Gastroesophageal sphincter (tissue), 3 donors: ENCODE measurements at regions not wholly inside any gene's neighbourhood (a gene's known extent, or its start where the extent isn't known, plus 50 kb on each side); places are given as distances from the start of the nearest gene placed in this dataset.

Experiments used
- POLR2A ChIP-seq, 2 donors: fragments of 450-650 bp; IDR thresholded peaks; one replicate each; pipeline ENCODE4 v1.6.1; 2017; ENCODE audit warnings: antibody characterized with exemption in 2 of 2, mild to moderate bottlenecking in 2 of 2, moderate library complexity in 1 of 2
- TF ChIP-seq, protein P1 (sequence below), 4 experiments: fragments of 200-600 bp in 2 of 4; fragments of 450-650 bp in 2 of 4; sonication (generic) in 1 of 4; IDR thresholded peaks; one replicate each; pipeline ENCODE4 v1.5.1; 2017 to 2019; ENCODE audit warnings: antibody characterized with exemption in 4 of 4, mild to moderate bottlenecking in 2 of 4, moderate library complexity in 2 of 4

- TF ChIP-seq POLR2A (IDR thresholded peaks at IDR 0.05) = no peak
- TF ChIP-seq, protein P1, sequence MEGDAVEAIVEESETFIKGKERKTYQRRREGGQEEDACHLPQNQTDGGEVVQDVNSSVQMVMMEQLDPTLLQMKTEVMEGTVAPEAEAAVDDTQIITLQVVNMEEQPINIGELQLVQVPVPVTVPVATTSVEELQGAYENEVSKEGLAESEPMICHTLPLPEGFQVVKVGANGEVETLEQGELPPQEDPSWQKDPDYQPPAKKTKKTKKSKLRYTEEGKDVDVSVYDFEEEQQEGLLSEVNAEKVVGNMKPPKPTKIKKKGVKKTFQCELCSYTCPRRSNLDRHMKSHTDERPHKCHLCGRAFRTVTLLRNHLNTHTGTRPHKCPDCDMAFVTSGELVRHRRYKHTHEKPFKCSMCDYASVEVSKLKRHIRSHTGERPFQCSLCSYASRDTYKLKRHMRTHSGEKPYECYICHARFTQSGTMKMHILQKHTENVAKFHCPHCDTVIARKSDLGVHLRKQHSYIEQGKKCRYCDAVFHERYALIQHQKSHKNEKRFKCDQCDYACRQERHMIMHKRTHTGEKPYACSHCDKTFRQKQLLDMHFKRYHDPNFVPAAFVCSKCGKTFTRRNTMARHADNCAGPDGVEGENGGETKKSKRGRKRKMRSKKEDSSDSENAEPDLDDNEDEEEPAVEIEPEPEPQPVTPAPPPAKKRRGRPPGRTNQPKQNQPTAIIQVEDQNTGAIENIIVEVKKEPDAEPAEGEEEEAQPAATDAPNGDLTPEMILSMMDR (IDR thresholded peaks at IDR 0.05) = no peak
These were observed 102.7 kb upstream of the MLIP start for GRCh38 chr6:54008589-54008988.
